Testis (tissue), 2 donors: ENCODE measurements at regions not wholly inside any gene's neighbourhood (a gene's known extent, or its start where the extent isn't known, plus 50 kb on each side); places are given as distances from the start of the nearest gene placed in this dataset.

Source experiments
- DNase-seq: peaks from one replicate; pipeline ENCODE4 v3.0.0-alpha.2; 2019
- H3K27ac ChIP-seq, 2 donors: fragments of 200-600 bp; sonication (generic); one replicate each; pipeline ENCODE4 v1.5.1; 2019
- H3K27me3 ChIP-seq: fragments of 200-600 bp; sonication (generic); one replicate; pipeline ENCODE4 v1.5.1; 2019
- H3K36me3 ChIP-seq: fragments of 200-600 bp; sonication (generic); one replicate; pipeline ENCODE4 v1.5.1; 2017; ENCODE audit warnings: low read depth; ENCODE audit errors: missing control alignments
- H3K4me1 ChIP-seq: fragments of 200-600 bp; sonication (generic); one replicate; pipeline ENCODE4 v1.5.1; 2019
- H3K4me3 ChIP-seq, 2 donors: fragments of 200-600 bp; sonication (generic); one replicate each; pipeline ENCODE4 v1.5.1; 2017 to 2019
- H3K9me3 ChIP-seq: fragments of 200-600 bp; sonication (generic); one replicate; pipeline ENCODE4 v1.5.1; 2017
- POLR2A ChIP-seq: fragments of 450-650 bp; IDR thresholded peaks from one replicate; pipeline ENCODE4 v1.6.1; 2017; ENCODE audit warnings: antibody characterized with exemption, mild to moderate bottlenecking, moderate library complexity
- WGBS, 2 donors: methylation state at CpG; one replicate each; pipeline ENCODE4 v1.1.5; 2018; 5-methylcytosine and 5-hydroxymethylcytosine counted together
- intact Hi-C: fragments of 100-400 bp; cut with DNase I; formaldehyde crosslinking; loops from one replicate; pipeline ENCODE4 v1.15.1; 2023; ENCODE audit warnings: low total_unique reads
- TF ChIP-seq, protein P1 (sequence below), 3 experiments: fragments of 450-650 bp in 2 of 3; fragments of 200-600 bp in 1 of 3; sonication (generic) in 1 of 3; IDR thresholded peaks; one replicate each; pipeline ENCODE4 v1.5.1; 2016 to 2019; ENCODE audit warnings: antibody characterized with exemption in 3 of 3, mild to moderate bottlenecking in 2 of 3, moderate library complexity in 1 of 3

DNA sequence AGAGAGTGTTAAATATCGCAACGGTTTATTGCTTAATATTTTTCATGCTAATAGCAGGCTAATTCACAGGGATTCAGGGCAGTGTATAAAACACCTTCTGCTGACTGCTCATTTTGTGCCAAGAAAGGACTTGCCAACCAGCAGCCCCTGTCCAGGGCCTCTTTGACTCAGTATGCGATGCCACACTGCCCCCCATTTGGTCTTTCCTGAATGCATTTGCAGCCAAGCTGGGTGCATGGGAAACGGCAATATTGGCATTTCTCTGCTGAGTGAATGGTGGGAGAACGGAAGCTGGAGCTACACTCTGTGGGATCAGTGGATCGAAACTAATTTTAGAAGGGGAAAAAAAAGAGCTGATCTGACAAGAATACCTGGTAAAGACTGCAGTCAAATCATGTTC, 152.9 kb upstream of the C16orf82 start:
- WGBS, 2 donors = 77 to 79% methylated on average over 6 of the region's 6 CpGs
- Histone ChIP-seq H3K4me1 (no peaks in the 10 kb centered on the region), H3K9me3 (no peaks in the 10 kb centered on the region), H3K27me3 (no peaks in the 10 kb centered on the region), H3K36me3 (no peaks in the 10 kb centered on the region), H3K27ac (no peak overlapping the region), H3K4me3 (no peak overlapping the region)
- intact Hi-C loops = no loop called here
- no peak for DNase-seq
- no peak for TF ChIP-seq POLR2A
- TF ChIP-seq, protein P1, sequence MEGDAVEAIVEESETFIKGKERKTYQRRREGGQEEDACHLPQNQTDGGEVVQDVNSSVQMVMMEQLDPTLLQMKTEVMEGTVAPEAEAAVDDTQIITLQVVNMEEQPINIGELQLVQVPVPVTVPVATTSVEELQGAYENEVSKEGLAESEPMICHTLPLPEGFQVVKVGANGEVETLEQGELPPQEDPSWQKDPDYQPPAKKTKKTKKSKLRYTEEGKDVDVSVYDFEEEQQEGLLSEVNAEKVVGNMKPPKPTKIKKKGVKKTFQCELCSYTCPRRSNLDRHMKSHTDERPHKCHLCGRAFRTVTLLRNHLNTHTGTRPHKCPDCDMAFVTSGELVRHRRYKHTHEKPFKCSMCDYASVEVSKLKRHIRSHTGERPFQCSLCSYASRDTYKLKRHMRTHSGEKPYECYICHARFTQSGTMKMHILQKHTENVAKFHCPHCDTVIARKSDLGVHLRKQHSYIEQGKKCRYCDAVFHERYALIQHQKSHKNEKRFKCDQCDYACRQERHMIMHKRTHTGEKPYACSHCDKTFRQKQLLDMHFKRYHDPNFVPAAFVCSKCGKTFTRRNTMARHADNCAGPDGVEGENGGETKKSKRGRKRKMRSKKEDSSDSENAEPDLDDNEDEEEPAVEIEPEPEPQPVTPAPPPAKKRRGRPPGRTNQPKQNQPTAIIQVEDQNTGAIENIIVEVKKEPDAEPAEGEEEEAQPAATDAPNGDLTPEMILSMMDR (IDR thresholded peaks at IDR 0.05) = no peak

- Histone ChIP-seq H3K36me3 (no peaks in the 10 kb centered on the region), H3K4me3 (no peak overlapping the region), H3K9me3 (no peaks in the 10 kb centered on the region), H3K27ac (no peak overlapping the region), H3K4me1 (no peaks in the 10 kb centered on the region), H3K27me3 (no peaks in the 10 kb centered on the region)
- no peak for DNase-seq
- TF ChIP-seq, protein P1 (IDR thresholded peaks at IDR 0.05) = no peak
- TF ChIP-seq POLR2A = no peak
- WGBS, 2 donors = 78% methylated on average over 10 of the region's 10 CpGs
- intact Hi-C loops = no loop called here
Measured at GRCh38 chr16:26930786-26931581, 135.7 kb upstream of the C16orf82 start.

GRCh38 chr16:26950636-26951035, 116.1 kb upstream of the C16orf82 start:
- H3K9me3 ChIP-seq = no peaks in the 10 kb centered on the region
- TF ChIP-seq, protein P1 (IDR thresholded peaks at IDR 0.05) = no peak
- no peak for TF ChIP-seq POLR2A
- intact Hi-C loops = no loop called here
- no peaks in the 10 kb centered on the region for H3K27me3 ChIP-seq
- no peak for DNase-seq
- WGBS, 2 donors = 72 to 79% methylated on average over 4 of the region's 4 CpGs
- no peaks in the 10 kb centered on the region for H3K36me3 ChIP-seq
- H3K4me1 ChIP-seq = no peaks in the 10 kb centered on the region
- no peak overlapping the region for H3K27ac ChIP-seq
- no peak overlapping the region for H3K4me3 ChIP-seq

DNA sequence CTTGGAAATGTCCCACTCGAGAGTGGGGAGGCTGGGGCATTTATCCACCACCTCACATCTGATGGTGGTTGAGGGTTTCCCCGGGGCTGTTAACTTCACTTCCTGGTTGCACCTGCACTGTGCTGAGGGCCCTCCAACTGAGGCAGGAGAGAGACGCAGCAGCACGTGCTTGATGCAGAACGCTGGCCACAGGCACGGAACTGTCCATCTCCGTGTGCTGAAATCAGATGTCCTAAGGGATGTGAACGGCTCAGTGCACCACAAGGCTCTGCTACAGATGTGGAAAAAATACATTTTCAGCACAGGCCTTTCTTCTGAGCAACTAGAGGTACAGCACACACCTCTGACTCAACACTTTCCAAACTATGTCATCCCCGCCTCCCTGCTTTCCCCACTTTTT, 114.8 kb upstream of the C16orf82 start:
- TF ChIP-seq, protein P1 (IDR thresholded peaks at IDR 0.05) = no peak
- no peak for TF ChIP-seq POLR2A
- H3K9me3 ChIP-seq = no peaks in the 10 kb centered on the region

DNA sequence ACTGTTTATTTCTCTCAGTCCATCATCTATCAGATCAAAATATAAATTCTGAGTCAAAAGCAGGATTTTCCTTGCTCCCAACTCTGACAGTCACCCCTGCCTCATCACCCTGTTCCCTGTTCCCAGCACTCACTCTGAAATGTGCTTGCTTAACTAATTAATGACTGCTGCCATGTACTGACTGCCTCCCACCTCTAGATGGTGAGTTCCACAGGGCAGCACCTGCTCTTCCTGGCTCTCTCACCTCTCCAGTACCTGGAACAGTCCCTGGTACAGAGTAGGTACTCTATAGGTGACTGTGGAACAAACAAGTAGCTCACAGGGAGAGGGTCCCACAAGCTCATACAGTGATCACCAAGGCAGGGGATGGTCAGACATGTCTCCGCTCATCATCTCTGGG, 114.3 kb upstream of the C16orf82 start:
- TF ChIP-seq, protein P1 (IDR thresholded peaks at IDR 0.05) = no peak
- TF ChIP-seq POLR2A = no peak
- no peaks in the 10 kb centered on the region for H3K27me3 ChIP-seq
- WGBS, 2 donors = 91% methylated on average over 1 of the region's 1 CpG
- H3K4me3 ChIP-seq = no peak overlapping the region
- no peak overlapping the region for H3K27ac ChIP-seq
- H3K9me3 ChIP-seq = no peaks in the 10 kb centered on the region
- intact Hi-C loops = no loop called here
- no peak for DNase-seq
- H3K4me1 ChIP-seq = no peaks in the 10 kb centered on the region
- no peaks in the 10 kb centered on the region for H3K36me3 ChIP-seq

More for the DNA sequence above, 114.8 kb upstream of the C16orf82 start:
- 32 to 55% methylated on average over 4 to 9 of the region's 9 CpGs for WGBS, 2 donors
- no peaks in the 10 kb centered on the region for H3K4me1 ChIP-seq
- H3K27ac ChIP-seq = no peak overlapping the region
- H3K36me3 ChIP-seq = no peaks in the 10 kb centered on the region
- H3K27me3 ChIP-seq = no peaks in the 10 kb centered on the region
- H3K4me3 ChIP-seq = no peak overlapping the region
- no peak for DNase-seq
- intact Hi-C loops = no loop called here
